ENCODE measurements at regions not wholly inside any gene's neighbourhood (a gene's known extent, or its start where the extent isn't known, plus 50 kb on each side); places are given as distances from the start of the nearest gene placed in this dataset.
"Not testable (repeated sequence)": the region's sequence is repeated elsewhere in the genome, so short reads cannot be mapped to it uniquely, and the experiment has no call there.

DNA sequence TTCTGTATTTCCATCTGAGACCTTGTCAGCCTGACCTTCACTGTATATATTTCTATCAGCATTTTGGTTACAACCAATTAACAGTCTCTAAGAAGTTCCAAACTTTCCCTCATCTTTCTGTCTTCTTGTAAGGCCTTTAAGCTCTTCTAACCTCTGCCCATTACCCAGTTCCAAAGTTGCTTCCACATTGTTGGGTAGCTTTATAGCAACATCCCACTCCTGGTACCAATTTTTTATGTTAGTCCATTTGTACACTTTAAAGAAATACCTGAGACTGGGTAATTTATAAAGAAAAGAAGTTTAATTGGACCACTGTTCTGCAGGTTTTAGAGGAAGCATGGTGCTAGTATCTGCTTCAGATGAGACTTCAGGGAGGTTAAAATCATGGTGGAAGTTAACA lies 1979.7 kb upstream of the RAG2 start:
- Mint-ChIP-seq H3K9me3 (peaks cover 4% of the 10 kb centered on the region), H3K27ac (no peak overlapping the region), H3K27me3 (no peaks in the 10 kb centered on the region), H3K4me1 (no peaks in the 10 kb centered on the region), H3K4me3 (no peak overlapping the region), H3K36me3 (no peaks in the 10 kb centered on the region)
- DNase-seq = no peak
- POLR2A ChIA-PET = no interaction called here
- ATAC-seq (ENCODE audit: low read depth) = no peak

- peaks cover 1% of the 10 kb centered on the region for H3K9me3 Mint-ChIP-seq
- no peak for DNase-seq
- no peaks in the 10 kb centered on the region for H3K36me3 Mint-ChIP-seq
- POLR2A ChIA-PET = no interaction called here
- ATAC-seq (ENCODE audit: low read depth) = no peak
- H3K4me1 Mint-ChIP-seq = no peaks in the 10 kb centered on the region
- H3K27ac Mint-ChIP-seq = no peak overlapping the region
- no peak overlapping the region for H3K4me3 Mint-ChIP-seq
- no peaks in the 10 kb centered on the region for H3K27me3 Mint-ChIP-seq
Measured at GRCh38 chr11:38562562-38562961, 1964.5 kb upstream of the RAG2 start.

DNA sequence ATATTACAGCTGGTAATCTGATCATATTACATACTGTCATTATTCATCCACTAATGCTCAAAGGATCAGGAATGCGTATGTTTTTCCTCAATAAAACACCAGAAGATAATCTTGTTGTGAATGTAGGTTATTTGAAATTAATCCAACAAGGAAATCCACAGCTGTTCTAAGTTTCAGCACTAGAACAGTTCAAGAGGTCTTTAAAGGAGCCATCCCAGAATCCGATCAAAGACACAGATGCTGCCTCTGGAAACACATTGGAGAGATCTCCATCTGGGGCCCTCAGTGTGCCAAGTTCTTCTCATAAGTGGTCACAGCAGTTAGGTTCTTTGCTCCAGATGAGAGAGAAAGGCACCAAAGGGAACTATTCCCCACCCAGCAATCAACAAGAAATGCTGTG lies 1955.1 kb upstream of the RAG2 start:
- peaks cover 1% of the 10 kb centered on the region for H3K36me3 Mint-ChIP-seq
- H3K4me1 Mint-ChIP-seq = no peaks in the 10 kb centered on the region
- DNase-seq (no peak), ATAC-seq (ENCODE audit: low read depth) (no peak)
- no peak overlapping the region for H3K4me3 Mint-ChIP-seq
- peaks cover 2% of the 10 kb centered on the region for H3K9me3 Mint-ChIP-seq
- POLR2A ChIA-PET = no interaction called here
- no peaks in the 10 kb centered on the region for H3K27me3 Mint-ChIP-seq
- H3K27ac Mint-ChIP-seq = no peak overlapping the region

DNA sequence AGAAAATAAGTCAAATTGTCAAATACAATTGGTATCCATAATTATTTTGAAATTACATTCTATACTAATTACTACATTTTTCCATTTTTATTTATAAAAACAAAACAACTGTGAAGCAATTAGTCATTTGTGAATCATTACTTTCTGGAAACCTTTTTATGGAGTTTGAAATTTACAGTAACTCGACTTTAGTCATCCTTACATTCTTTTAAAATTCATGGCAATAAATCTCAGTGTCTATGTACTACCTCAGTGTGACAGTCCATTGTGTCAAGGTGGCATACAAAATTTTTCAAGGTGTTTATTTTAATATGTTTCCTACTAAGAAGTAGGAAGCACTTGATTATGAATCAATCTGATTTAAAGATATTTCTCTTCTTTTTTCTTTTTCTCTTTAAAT lies 1949.4 kb upstream of the RAG2 start:
- no peak for ATAC-seq (ENCODE audit: low read depth)
- no peak overlapping the region for H3K27ac Mint-ChIP-seq
- no peaks in the 10 kb centered on the region for H3K36me3 Mint-ChIP-seq
- POLR2A ChIA-PET = no interaction called here
- H3K9me3 Mint-ChIP-seq = peaks cover 2% of the 10 kb centered on the region
- no peak for DNase-seq
- no peak overlapping the region for H3K4me3 Mint-ChIP-seq
- H3K4me1 Mint-ChIP-seq = no peaks in the 10 kb centered on the region
- H3K27me3 Mint-ChIP-seq = no peaks in the 10 kb centered on the region

- H3K27me3 Mint-ChIP-seq = no peaks in the 10 kb centered on the region
- ATAC-seq (ENCODE audit: low read depth) (no peak), DNase-seq (no peak)
- H3K36me3 Mint-ChIP-seq = no peaks in the 10 kb centered on the region
- no peak overlapping the region for H3K27ac Mint-ChIP-seq
- no peak overlapping the region for H3K4me3 Mint-ChIP-seq
- no peaks in the 10 kb centered on the region for H3K9me3 Mint-ChIP-seq
- H3K4me1 Mint-ChIP-seq = no peaks in the 10 kb centered on the region
- POLR2A ChIA-PET = no interaction called here
Measured at GRCh38 chr11:38543986-38544385, 1946.0 kb upstream of the RAG2 start.

DNA sequence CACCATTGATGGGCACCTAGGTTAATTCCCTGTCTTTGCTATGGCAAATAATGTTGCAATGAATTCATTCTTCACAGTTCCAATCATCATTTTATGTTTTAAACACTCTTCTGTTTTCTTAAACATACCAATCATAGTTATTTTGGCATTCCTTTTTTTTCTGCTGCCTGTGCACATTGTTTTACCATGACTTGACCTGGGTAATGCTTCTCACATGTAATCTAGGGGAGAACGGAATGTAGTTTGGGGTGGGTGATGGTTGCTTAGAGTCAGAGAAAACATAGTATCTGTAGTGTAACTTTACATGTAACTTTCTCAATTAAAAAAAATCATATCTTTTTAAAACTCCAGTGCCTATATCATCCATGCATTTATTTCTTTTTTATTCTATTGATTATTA lies 1945.3 kb upstream of the RAG2 start:
- POLR2A ChIA-PET = no interaction called here

GRCh38 chr11:38538866-38539680 lies 1941.0 kb upstream of the RAG2 start:
- Mint-ChIP-seq H3K27ac (no peak overlapping the region), H3K4me1 (no peaks in the 10 kb centered on the region), H3K4me3 (no peak overlapping the region), H3K9me3 (peaks cover 4% of the 10 kb centered on the region), H3K27me3 (no peaks in the 10 kb centered on the region), H3K36me3 (no peaks in the 10 kb centered on the region)
- POLR2A ChIA-PET = no interaction called here
- ATAC-seq (ENCODE audit: low read depth) (no peak), DNase-seq (no peak)

More for the DNA sequence above, 1945.3 kb upstream of the RAG2 start:
- Mint-ChIP-seq H3K4me3 (no peak overlapping the region), H3K9me3 (no peaks in the 10 kb centered on the region), H3K27ac (no peak overlapping the region), H3K4me1 (no peaks in the 10 kb centered on the region), H3K27me3 (no peaks in the 10 kb centered on the region), H3K36me3 (no peaks in the 10 kb centered on the region)
- DNase-seq (no peak), ATAC-seq (ENCODE audit: low read depth) (no peak)

GRCh38 chr11:38530226-38530625 lies 1932.2 kb upstream of the RAG2 start:
- no peak overlapping the region for H3K27ac Mint-ChIP-seq
- no peaks in the 10 kb centered on the region for H3K36me3 Mint-ChIP-seq
- peaks cover 6% of the 10 kb centered on the region for H3K9me3 Mint-ChIP-seq
- H3K4me1 Mint-ChIP-seq = no peaks in the 10 kb centered on the region
- no peaks in the 10 kb centered on the region for H3K27me3 Mint-ChIP-seq
- POLR2A ChIA-PET = no interaction called here
- no peak for ATAC-seq (ENCODE audit: low read depth)
- no peak overlapping the region for H3K4me3 Mint-ChIP-seq
- no peak for DNase-seq

DNA sequence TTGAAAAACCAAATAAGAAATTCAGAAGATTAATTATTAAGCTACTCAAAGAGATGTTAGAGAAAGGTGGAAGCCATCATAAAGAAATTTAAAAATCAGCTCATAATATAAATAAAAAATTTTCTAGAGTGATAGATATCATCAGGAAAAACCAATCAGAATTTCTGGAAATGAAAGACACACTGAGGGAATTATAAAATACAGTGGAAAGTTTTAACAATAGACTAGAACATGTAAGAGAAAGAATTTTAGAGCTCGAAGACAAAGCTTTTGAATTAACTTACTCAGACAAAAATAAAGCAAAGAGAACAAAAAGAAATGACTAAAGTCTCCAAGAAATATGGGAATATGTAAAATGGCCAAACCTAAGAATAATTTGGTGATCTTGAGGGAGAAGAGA lies 1926.9 kb upstream of the RAG2 start:
- ATAC-seq (ENCODE audit: low read depth) = no peak
- POLR2A ChIA-PET = no interaction called here
- Mint-ChIP-seq H3K27me3 (no peaks in the 10 kb centered on the region), H3K9me3 (peaks cover 5% of the 10 kb centered on the region), H3K27ac (no peak overlapping the region), H3K36me3 (no peaks in the 10 kb centered on the region), H3K4me1 (no peaks in the 10 kb centered on the region), H3K4me3 (no peak overlapping the region)
- no peak for DNase-seq

DNA sequence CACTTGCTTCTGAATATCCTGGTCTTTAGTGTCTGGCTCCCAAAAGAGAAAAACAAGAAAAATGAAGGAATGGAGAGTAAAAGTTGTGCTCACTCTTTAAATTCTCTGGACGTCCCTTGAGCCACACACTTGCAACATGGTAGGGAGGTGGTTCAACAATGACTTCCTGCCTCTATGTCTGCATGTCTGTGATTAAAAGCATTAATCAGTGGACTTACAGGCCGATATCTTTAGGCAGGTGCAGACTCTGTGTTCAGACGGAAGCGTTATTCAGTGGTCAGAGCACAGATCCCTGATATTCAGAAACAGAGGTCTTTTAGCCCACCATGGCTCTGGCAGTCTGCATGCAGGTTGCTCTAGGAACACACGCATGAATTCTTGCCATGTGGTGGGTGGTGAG lies 1920.0 kb upstream of the RAG2 start:
- Mint-ChIP-seq H3K27me3 (no peaks in the 10 kb centered on the region), H3K27ac (no peak overlapping the region), H3K9me3 (peaks cover 4% of the 10 kb centered on the region), H3K4me1 (no peaks in the 10 kb centered on the region), H3K36me3 (no peaks in the 10 kb centered on the region), H3K4me3 (no peak overlapping the region)
- POLR2A ChIA-PET = no interaction called here
- DNase-seq = no peak
- no peak for ATAC-seq (ENCODE audit: low read depth)

DNA sequence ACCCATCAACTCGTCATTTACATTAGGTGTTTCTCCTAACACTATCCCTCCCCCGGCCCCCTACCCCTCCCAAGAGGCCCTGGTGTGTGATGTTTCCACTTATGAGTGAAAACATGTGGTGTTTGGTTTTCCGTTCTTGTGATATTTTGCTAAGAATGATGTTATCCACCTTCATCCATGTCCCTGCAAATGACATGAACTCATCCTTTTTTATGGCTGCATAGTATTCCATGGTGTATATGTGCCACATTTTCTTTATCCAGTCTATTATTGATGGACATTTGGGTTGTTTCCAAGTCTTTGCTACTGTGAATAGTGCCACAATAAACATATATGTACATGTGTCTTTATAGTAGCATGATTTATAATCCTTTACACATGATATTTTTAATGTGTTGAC lies 1914.8 kb upstream of the RAG2 start:
- H3K27ac Mint-ChIP-seq; DNase-seq; H3K9me3 Mint-ChIP-seq; POLR2A ChIA-PET; ATAC-seq (ENCODE audit: low read depth); H3K27me3 Mint-ChIP-seq; H3K4me1 Mint-ChIP-seq; H3K36me3 Mint-ChIP-seq; H3K4me3 Mint-ChIP-seq: not testable (repeated sequence)

- Mint-ChIP-seq H3K4me3 (no peak overlapping the region), H3K27ac (no peak overlapping the region), H3K9me3 (peaks cover 5% of the 10 kb centered on the region), H3K27me3 (no peaks in the 10 kb centered on the region), H3K4me1 (no peaks in the 10 kb centered on the region), H3K36me3 (no peaks in the 10 kb centered on the region)
- DNase-seq (no peak), ATAC-seq (ENCODE audit: low read depth) (no peak)
- POLR2A ChIA-PET = no interaction called here
Measured at GRCh38 chr11:38510041-38510440, 1912.0 kb upstream of the RAG2 start.

GRCh38 chr11:38503876-38504275 lies 1905.8 kb upstream of the RAG2 start:
- DNase-seq (no peak), ATAC-seq (ENCODE audit: low read depth) (no peak)
- H3K27me3 Mint-ChIP-seq = no peaks in the 10 kb centered on the region
- POLR2A ChIA-PET = no interaction called here
- H3K27ac Mint-ChIP-seq = no peak overlapping the region
- no peaks in the 10 kb centered on the region for H3K4me1 Mint-ChIP-seq
- H3K4me3 Mint-ChIP-seq = no peak overlapping the region
- H3K36me3 Mint-ChIP-seq = no peaks in the 10 kb centered on the region
- peaks cover 5% of the 10 kb centered on the region for H3K9me3 Mint-ChIP-seq

GRCh38 chr11:38498721-38499120 lies 1900.7 kb upstream of the RAG2 start:
- no peaks in the 10 kb centered on the region for H3K27me3 Mint-ChIP-seq
- ATAC-seq (ENCODE audit: low read depth) (no peak), DNase-seq (no peak)
- H3K36me3 Mint-ChIP-seq = no peaks in the 10 kb centered on the region
- H3K27ac Mint-ChIP-seq = no peak overlapping the region
- peaks cover 8% of the 10 kb centered on the region for H3K9me3 Mint-ChIP-seq
- POLR2A ChIA-PET = no interaction called here
- H3K4me3 Mint-ChIP-seq = no peak overlapping the region
- no peaks in the 10 kb centered on the region for H3K4me1 Mint-ChIP-seq

GRCh38 chr11:38491986-38492385 lies 1894.0 kb upstream of the RAG2 start:
- no peak for ATAC-seq (ENCODE audit: low read depth)
- Mint-ChIP-seq H3K4me3 (no peak overlapping the region), H3K27me3 (no peaks in the 10 kb centered on the region), H3K36me3 (no peaks in the 10 kb centered on the region), H3K4me1 (no peaks in the 10 kb centered on the region), H3K9me3 (peaks cover 18% of the 10 kb centered on the region), H3K27ac (no peak overlapping the region)
- no peak for DNase-seq
- POLR2A ChIA-PET = no interaction called here

Data from activated naive CD8-positive, alpha-beta T cell treated with anti-CD3 and anti-CD28 coated beads, Interleukin-2, amount 10 ng/mL, durations not matched to agents 7 days and 5 days (primary cell).